GM13976 (cell line): ENCODE measurements at regions not wholly inside any gene's neighbourhood (a gene's known extent, or its start where the extent isn't known, plus 50 kb on each side); places are given as distances from the start of the nearest gene placed in this dataset.

Experiments used
- DNase-seq: peaks from one replicate; pipeline ENCODE4 v3.0.0; 2012; ENCODE audit warnings: low spot score
- CTCF ChIP-seq: IDR thresholded peaks from 2 replicates; pipeline ENCODE4 v1.5.1; 2012; ENCODE audit warnings: borderline replicate concordance, mild to moderate bottlenecking; ENCODE audit not compliant: insufficient read depth; ENCODE audit errors: extremely low read depth, missing control alignments, control extremely low read depth
- in situ Hi-C: fragments of 300-500 bp; cut with MboI; formaldehyde crosslinking; loops from one replicate; pipeline ENCODE4 v1.12.0; 2022; ENCODE audit warnings: low sequenced_read_pairs, mixed read lengths, inconsistent platforms; ENCODE audit not compliant: unreplicated experiment

GRCh38 chr20:20872428-20872827 lies 160.0 kb upstream of the RALGAPA2 start:
- DNase-seq = no peak

GRCh38 chr20:20869161-20869775 lies 156.8 kb upstream of the RALGAPA2 start:
- in situ Hi-C loops = loop anchor here (10.0 to 25.0 kb wide), 2 partner anchors 368 to 636 kb away; no protein-coding TSS in a partner anchor
- no peak for DNase-seq
- no peak for TF ChIP-seq CTCF

More at GRCh38 chr20:20872428-20872827, 160.0 kb upstream of the RALGAPA2 start:
- in situ Hi-C loops = loop anchor here (25.0 kb wide), 1 partner anchor 365 kb away; no protein-coding TSS in a partner anchor
- no peak for TF ChIP-seq CTCF

- no peak for TF ChIP-seq CTCF
- no peak for DNase-seq
- in situ Hi-C loops = loop anchor here (10.0 to 25.0 kb wide), 2 partner anchors 373 to 640 kb away; no protein-coding TSS in a partner anchor
Measured at GRCh38 chr20:20864351-20865096, 152.1 kb upstream of the RALGAPA2 start.

GRCh38 chr20:20860078-20860806 lies 147.8 kb upstream of the RALGAPA2 start:
- in situ Hi-C loops = loop anchor here (10.0 to 25.0 kb wide), 2 partner anchors 377 to 645 kb away; no protein-coding TSS in a partner anchor
- TF ChIP-seq CTCF = peak; percentile 89
- peak; percentile 76 for DNase-seq

GRCh38 chr20:20859510-20859909 lies 147.1 kb upstream of the RALGAPA2 start:
- no peak for DNase-seq
- in situ Hi-C loops = loop anchor here (25.0 kb wide), 1 partner anchor 378 kb away; no protein-coding TSS in a partner anchor
- no peak for TF ChIP-seq CTCF

GRCh38 chr20:20856956-20857355 lies 144.5 kb upstream of the RALGAPA2 start:
- no peak for TF ChIP-seq CTCF
- in situ Hi-C loops = loop anchor here (25.0 kb wide), 1 partner anchor 380 kb away; no protein-coding TSS in a partner anchor
- DNase-seq = no peak
